Panc1 (cell line): ENCODE measurements at regions not wholly inside any gene's neighbourhood (a gene's known extent, or its start where the extent isn't known, plus 50 kb on each side); places are given as distances from the start of the nearest gene placed in this dataset.

Experiments used
- CTCF ChIP-seq: fragments of 450-650 bp; IDR thresholded peaks from 2 replicates; pipeline ENCODE4 v1.5.1; 2017; ENCODE audit warnings: mild to moderate bottlenecking
- TF ChIP-seq, protein P1 (sequence below), 2 experiments: IDR thresholded peaks; 2 replicates each; pipeline ENCODE4 v1.6.1; 2011 to 2012; ENCODE audit warnings: low read depth in 2 of 2, control low read depth in 1 of 2, low read length in 1 of 2, mild to moderate bottlenecking in 1 of 2, moderate library complexity in 1 of 2; ENCODE audit not compliant: insufficient read depth in 1 of 2

DNA sequence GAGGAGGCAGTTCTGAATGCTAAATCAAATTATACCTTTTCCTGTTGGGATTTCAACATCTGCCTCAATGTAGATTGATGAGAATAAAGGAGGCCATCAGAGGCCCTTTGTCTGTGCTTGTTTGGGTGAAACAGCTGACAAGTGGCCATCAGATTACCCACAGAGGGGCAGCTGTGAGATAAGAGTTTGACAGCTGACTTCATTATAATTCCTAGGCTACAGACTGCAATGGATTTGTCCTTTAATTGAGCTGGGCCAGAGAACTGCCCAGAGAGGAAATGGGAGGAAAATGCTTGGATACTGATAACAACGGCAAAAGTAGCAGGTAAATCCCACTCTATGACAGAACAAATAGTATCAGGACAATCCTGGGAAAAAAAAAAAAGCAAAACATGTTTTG, 649.4 kb downstream of the HDGFL1 start:
- TF ChIP-seq, protein P1, sequence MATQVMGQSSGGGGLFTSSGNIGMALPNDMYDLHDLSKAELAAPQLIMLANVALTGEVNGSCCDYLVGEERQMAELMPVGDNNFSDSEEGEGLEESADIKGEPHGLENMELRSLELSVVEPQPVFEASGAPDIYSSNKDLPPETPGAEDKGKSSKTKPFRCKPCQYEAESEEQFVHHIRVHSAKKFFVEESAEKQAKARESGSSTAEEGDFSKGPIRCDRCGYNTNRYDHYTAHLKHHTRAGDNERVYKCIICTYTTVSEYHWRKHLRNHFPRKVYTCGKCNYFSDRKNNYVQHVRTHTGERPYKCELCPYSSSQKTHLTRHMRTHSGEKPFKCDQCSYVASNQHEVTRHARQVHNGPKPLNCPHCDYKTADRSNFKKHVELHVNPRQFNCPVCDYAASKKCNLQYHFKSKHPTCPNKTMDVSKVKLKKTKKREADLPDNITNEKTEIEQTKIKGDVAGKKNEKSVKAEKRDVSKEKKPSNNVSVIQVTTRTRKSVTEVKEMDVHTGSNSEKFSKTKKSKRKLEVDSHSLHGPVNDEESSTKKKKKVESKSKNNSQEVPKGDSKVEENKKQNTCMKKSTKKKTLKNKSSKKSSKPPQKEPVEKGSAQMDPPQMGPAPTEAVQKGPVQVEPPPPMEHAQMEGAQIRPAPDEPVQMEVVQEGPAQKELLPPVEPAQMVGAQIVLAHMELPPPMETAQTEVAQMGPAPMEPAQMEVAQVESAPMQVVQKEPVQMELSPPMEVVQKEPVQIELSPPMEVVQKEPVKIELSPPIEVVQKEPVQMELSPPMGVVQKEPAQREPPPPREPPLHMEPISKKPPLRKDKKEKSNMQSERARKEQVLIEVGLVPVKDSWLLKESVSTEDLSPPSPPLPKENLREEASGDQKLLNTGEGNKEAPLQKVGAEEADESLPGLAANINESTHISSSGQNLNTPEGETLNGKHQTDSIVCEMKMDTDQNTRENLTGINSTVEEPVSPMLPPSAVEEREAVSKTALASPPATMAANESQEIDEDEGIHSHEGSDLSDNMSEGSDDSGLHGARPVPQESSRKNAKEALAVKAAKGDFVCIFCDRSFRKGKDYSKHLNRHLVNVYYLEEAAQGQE (IDR thresholded peaks at IDR 0.05; ENCODE audit: insufficient read depth in 1 of 2, low read depth in 2 of 2, low read length in 1 of 2), result no peak
- no peak for TF ChIP-seq CTCF
